GM19043 (cell line): ENCODE measurements at regions not wholly inside any gene's neighbourhood (a gene's known extent, or its start where the extent isn't known, plus 50 kb on each side); places are given as distances from the start of the nearest gene placed in this dataset.

Experiments
- ATAC-seq: cut with Tn5 transposase; IDR thresholded peaks from one replicate; pipeline ENCODE4 v1.9.1; 2021; ENCODE audit warnings: low read depth; ENCODE audit not compliant: unreplicated experiment

DNA sequence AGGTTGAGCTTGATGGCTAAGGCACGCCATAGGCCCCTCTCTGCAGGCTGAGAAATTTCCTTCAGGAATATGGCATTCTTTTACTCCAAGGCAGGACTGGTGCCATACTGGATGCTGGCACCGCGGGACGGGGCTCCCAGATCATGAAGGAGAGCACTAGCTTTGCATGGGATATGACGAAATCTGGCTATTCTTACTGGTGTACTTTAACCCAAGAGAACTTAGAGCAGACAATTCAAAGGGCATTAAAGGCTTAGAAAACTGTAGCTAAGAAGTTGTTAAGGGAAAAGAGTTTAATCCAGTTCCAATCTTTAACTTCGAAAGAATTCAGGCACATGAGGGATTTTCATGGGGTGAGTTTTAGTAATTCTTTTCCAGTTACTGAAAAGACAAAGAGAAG lies 204.4 kb upstream of the ESRRG start:
- no peak for ATAC-seq

DNA sequence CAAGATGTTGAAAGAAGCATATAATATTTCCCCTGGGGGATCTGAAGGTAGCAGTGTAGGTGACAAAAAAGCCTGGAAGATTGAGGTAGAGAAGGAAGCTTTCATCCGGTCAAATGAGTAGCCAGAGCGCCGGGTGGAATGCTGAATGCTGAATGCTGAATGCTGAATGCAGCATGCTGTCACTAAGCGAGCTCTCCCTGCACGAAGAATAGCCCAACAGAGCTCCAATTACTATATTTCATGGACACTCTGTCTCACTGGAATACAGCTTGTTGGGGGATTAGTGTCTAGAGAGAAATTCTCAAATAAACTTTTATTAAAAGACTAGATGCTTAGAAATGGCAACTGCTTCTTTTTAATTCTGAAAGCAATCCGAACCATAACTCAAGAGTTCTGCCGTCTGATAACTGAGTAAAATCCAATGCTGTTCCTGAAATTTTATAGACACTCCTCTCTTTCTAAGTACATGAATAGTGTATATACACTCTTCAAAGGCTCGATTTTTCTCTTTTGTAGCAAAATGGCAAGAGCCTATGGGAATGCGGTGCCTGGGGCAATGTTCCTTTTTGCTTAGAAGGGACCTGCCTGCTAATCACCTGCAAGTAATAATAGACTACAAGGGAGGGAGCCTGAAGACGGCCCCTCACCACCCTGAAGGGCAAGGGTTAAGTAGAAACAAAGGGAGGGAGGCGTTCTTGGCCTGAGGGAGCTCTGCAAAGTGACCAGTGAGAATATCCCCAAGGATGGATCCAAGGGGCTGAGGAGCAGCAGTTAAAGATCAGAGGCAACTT lies 203.7 kb upstream of the ESRRG start:
- no peak for ATAC-seq

DNA sequence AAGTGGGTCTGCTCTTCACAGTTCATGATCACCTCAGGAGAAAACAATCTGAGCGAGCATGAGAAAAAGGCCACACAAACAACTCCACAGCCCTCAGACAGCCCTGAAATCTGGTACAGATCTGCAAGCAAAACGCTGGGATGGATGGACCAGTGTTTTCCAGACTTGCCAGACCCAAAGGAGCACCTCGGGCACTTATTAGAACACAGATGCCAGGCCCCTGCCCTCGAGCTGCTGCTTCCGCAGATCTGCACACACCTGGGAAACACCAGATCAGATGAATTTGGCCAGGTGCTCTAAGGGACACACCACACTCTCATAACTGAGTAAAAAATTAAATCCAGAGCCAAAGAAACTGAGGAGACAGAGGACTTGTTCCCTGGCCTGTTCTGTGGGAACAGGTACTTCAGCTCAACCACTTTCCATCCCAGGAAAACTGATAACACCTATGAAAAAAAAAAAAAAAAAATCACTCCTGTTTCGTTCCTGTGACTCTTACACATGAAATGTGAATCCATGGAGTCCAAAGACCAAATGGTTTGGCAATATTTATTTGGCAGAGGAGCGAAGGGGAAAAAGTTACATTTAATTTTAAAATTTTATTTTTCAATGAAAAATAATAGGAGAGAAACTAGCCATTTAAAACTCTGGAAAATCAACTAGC lies 202.9 kb upstream of the ESRRG start:
- no peak for ATAC-seq

DNA sequence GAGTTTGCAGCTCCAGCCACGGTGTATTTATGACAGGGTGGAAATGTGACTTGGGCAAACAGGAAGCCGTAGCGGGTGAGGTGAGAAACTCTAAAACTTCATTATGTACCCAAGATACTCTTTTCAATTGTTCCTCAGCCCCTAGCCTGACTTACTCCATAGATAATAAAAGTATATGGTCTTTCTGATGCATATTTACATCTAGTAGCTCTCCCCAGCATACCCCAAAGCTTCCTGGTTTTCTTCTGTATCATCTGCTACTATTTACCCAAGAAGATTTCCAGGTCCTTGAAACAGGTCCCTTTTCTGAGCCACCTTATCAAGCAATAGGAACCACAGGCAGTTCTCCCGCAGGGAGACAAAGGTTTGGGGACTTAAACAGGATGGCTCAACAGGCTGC lies 201.5 kb upstream of the ESRRG start:
- ATAC-seq, result no peak

- no peak for ATAC-seq
Measured at GRCh38 chr1:216923601-216924000, 200.4 kb upstream of the ESRRG start.

DNA sequence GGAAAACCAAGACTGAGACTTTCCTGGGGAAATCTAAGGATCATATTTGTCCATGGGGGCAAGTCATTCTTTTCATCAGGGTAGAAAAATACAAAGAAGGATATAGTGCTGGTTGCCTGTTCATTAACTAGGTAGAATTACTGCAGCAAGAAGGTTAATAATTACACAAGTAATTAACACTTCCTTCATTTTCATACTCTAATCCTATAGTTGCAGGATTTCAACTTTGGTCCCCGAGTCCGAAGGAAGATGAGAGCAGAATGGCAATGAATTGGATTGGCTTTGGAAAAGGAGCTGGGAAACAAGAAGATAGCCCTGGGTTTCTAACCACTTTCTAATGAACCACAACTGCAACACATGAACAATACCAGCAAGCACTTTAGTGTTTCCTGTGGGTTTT lies 199.2 kb upstream of the ESRRG start:
- no peak for ATAC-seq

GRCh38 chr1:216921866-216922265 lies 198.6 kb upstream of the ESRRG start:
- no peak for ATAC-seq

- ATAC-seq, result no peak
Measured at GRCh38 chr1:216919060-216919970, 196.1 kb upstream of the ESRRG start.

GRCh38 chr1:216916890-216917438 lies 193.7 kb upstream of the ESRRG start:
- ATAC-seq, result no peak

GRCh38 chr1:216914974-216915373 lies 191.7 kb upstream of the ESRRG start:
- no peak for ATAC-seq

DNA sequence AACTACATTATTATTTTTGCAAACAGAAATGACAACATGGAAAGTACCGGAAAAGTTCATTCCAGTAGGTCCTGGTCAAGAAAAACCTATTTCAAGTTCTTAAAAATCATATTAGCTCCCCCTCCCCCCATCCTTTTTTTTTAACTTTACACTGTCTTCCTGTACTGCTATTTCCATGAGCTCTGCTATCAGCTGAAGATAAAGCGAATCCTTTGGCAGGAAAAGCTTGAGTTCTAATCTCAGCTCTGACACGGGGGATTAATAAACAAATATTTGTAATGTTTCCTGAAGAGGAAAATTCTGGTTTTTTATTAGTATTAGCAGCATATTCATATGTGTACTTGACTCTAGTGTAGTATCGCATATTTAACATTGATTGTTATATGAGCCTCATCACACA lies 190.7 kb upstream of the ESRRG start:
- no peak for ATAC-seq

- ATAC-seq, result no peak
Measured at GRCh38 chr1:216910081-216910840, 187.0 kb upstream of the ESRRG start.

DNA sequence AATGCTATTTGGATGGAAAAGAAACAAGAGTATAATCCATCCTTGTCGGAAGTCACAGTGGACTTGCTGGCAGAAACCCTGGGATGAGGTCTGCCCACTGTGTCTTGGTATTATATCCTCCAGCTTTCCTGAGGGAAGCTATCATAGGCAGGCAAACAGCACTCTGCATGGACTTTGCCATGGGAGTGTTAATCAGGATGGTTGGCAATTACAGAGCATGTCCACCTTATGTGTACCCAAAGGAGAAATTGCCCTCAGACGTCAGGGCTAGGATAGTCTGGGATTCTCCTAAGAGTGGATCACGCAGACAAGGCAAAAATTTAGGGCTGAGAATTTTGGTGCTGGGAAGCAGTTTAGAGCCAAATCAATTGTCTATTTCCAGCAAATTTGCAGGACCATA lies 184.9 kb upstream of the ESRRG start:
- no peak for ATAC-seq

DNA sequence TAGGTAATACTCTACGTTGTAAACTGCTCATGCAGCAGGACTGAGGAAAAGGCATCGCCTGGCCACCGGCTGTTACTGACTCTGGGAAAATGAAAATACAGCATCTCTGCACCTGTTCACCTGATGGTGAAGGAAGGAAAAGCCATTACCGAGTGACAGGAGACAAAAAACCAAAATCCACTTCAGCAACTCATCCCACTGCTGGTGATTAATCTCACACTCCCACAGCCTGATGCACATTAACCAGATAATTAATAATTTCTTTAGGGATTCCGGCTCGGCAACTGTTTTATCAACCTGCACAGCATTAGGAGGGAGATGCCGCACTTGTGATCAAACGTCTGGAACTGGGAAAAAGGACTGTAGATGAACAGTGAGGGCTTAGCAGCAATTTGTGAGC lies 183.9 kb upstream of the ESRRG start:
- no peak for ATAC-seq

DNA sequence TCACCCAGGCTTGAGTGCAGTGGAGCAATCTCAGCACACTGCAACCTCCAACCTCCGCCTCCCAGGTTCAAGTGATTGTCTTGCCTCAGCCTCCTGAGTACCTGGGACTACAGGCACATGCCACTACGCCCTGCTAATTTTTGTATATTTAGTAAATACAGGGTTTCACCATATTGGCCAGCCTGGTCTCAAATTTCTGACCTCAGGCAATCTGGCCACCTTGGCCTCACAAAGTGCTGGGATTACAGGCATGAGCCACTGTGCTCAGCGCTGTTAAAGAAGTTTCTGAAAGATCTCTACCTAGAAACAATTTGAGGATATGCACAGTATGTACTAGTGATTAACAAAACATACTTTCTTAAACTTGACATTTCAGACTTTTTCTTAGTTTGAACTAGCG lies 182.6 kb upstream of the ESRRG start:
- no peak for ATAC-seq

DNA sequence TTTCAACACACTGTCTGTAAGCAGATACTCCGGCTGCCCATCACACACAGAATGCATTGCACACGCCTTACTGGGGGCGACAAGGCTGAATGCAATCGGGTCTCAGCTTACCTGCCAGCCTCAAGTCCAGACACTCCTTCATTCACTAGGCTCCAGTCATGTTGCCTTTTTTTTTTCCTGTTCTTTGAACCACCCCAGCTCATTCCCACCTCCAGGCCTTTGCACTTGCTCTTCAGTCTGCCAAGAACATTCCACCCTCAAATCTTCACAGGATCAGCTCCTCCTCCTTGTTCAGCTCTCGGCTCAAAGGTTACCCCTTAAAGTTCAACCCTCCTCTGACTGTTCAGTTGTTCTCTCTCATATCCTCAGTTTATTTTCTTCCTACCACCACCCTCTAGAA lies 181.9 kb upstream of the ESRRG start:
- ATAC-seq, result no peak

DNA sequence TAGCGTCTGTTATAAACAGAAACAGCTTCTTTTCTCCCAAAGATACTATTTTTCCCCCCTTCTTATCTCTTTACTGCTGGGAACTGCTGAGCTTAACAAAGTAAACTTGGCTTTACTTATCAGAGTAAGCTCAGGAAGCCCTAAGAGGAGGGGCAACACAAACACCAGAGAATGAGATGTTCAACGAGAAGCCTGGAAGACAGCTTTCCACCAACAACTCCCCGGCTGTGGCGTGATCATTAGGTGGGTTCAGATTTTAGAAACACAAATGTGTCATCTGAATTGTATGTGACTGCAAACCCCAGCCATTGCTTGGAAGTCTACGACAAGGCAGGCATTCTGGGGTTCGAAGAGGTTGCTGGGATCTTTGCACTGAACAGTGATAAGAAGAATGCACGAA lies 181.2 kb upstream of the ESRRG start:
- ATAC-seq, result no peak

GRCh38 chr1:216903382-216903740 lies 180.1 kb upstream of the ESRRG start:
- ATAC-seq, result no peak

DNA sequence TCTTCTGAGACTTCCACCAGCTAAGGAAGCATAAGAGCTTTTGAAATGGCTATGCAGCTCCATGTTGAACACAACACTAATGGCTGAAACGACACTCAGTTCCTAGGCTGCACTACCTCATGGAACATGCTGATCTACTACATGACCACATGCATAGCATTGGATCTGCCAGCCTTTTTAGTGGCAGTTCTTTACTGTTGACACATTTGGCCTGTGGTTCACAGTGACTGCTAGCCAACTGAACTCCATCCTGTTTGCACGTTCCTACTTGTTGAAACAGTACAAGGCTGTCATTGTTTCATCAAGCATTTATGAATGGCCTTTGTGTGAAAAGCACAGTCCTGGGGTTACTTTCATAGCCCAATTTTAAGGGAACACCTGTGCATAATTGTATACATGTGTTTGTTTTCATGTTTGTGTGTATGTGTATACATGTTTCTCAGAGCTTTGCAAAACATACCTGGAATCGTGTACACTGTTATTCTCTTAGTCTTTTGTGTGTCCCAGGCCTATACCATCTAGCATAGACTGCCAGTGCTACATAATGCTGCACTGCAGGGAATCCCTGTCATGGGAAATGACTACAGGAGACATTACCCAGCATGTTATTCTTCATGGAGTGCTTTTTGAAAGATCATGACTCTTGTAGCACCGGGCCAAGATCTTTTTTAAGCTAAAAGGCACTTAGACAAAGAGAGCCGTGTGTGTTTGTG lies 179.6 kb upstream of the ESRRG start:
- ATAC-seq, result no peak

- no peak for ATAC-seq
Measured at GRCh38 chr1:216900116-216900620, 176.9 kb upstream of the ESRRG start.
